ENCODE measurements at regions not wholly inside any gene's neighbourhood (a gene's known extent, or its start where the extent isn't known, plus 50 kb on each side); places are given as distances from the start of the nearest gene placed in this dataset.

- peaks cover 7% of the 10 kb centered on the region; the same call in 1 of the 2 replicates for H3K4me1 ChIP-seq
- no peaks in the 10 kb centered on the region for H3K36me3 ChIP-seq
- H3K9me3 ChIP-seq: no peaks in the 10 kb centered on the region; the same call in 1 of the 2 replicates
- no peak overlapping the region for H3K4me3 ChIP-seq (ENCODE audit: low read depth, low read length)
- peak; percentile 59 for DNase-seq
- H3K27me3 ChIP-seq: no peaks in the 10 kb centered on the region
- TF ChIP-seq CTCF (IDR thresholded peaks at IDR 0.05; ENCODE audit: low read depth, low read length): no peak; the same call in 1 of the 2 replicates
These were observed 219.2 kb upstream of the FAT1 start for GRCh38 chr4:186942758-186943377.

- H3K4me3 ChIP-seq (ENCODE audit: low read depth, low read length): no peak overlapping the region
- no peaks in the 10 kb centered on the region for H3K36me3 ChIP-seq
- H3K27me3 ChIP-seq: no peaks in the 10 kb centered on the region
- no peak for DNase-seq
- H3K4me1 ChIP-seq: peaks cover 8% of the 10 kb centered on the region; the same call in 1 of the 2 replicates
- no peak for TF ChIP-seq CTCF (IDR thresholded peaks at IDR 0.05; ENCODE audit: low read depth, low read length)
- no peaks in the 10 kb centered on the region; the same call in 1 of the 2 replicates for H3K9me3 ChIP-seq
These were observed 219.8 kb upstream of the FAT1 start for GRCh38 chr4:186943411-186943810.

- peaks cover 11% of the 10 kb centered on the region; the same call in 1 of the 2 replicates for H3K4me1 ChIP-seq
These were observed 222.5 kb upstream of the FAT1 start for GRCh38 chr4:186946136-186946535.

GRCh38 chr4:186946682-186947294 lies 223.1 kb upstream of the FAT1 start:
- peaks cover 11% of the 10 kb centered on the region; the same call in 1 of the 2 replicates for H3K4me1 ChIP-seq
- DNase-seq: peak; percentile 53
- TF ChIP-seq CTCF (IDR thresholded peaks at IDR 0.05; ENCODE audit: low read depth, low read length): peak; percentile 46
- no peaks in the 10 kb centered on the region for H3K36me3 ChIP-seq
- no peak overlapping the region for H3K4me3 ChIP-seq (ENCODE audit: low read depth, low read length)
- no peaks in the 10 kb centered on the region for H3K9me3 ChIP-seq
- H3K27me3 ChIP-seq: no peaks in the 10 kb centered on the region

More at GRCh38 chr4:186946136-186946535, 222.5 kb upstream of the FAT1 start:
- DNase-seq: no peak
- TF ChIP-seq CTCF (IDR thresholded peaks at IDR 0.05; ENCODE audit: low read depth, low read length): no peak
- H3K27me3 ChIP-seq: no peaks in the 10 kb centered on the region
- no peaks in the 10 kb centered on the region for H3K9me3 ChIP-seq
- H3K4me3 ChIP-seq (ENCODE audit: low read depth, low read length): no peak overlapping the region
- H3K36me3 ChIP-seq: no peaks in the 10 kb centered on the region

- H3K4me1 ChIP-seq: 0 out of 2 replicates have a peak, but pooled peaks cover 4% of the 10 kb centered on the region
- peak; percentile 53 for DNase-seq
- H3K27me3 ChIP-seq: no peaks in the 10 kb centered on the region
- H3K36me3 ChIP-seq: no peaks in the 10 kb centered on the region
- TF ChIP-seq CTCF (IDR thresholded peaks at IDR 0.05; ENCODE audit: low read depth, low read length): peak; percentile 68
- H3K4me3 ChIP-seq (ENCODE audit: low read depth, low read length): peak overlapping the region; percentile 3
- no peaks in the 10 kb centered on the region for H3K9me3 ChIP-seq
These were observed 224.9 kb upstream of the FAT1 start for GRCh38 chr4:186948361-186949242.

All from BE2C (cell line).